ENCODE measurements at regions not wholly inside any gene's neighbourhood (a gene's known extent, or its start where the extent isn't known, plus 50 kb on each side); places are given as distances from the start of the nearest gene placed in this dataset.

DNA sequence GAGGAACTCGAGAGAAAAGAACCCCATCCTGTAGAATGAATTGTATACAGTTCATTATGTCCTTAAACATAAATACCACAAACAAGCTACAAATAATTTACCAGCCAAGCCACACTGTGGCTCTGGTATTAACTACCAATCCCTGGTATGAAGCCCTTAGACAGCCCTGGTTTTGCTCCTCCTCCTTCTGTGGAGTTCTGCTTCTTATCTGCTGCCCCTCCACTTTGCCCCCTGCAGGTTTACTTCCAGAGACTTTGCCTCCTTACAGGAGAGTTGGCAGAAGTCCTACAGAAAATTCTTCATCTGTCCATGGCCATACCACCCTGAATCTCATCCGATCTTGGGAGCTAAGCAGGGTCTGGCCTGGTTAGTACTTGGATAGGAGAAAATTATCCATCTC is 219.8 kb downstream of the ACTL7B start:
- H2AFZ ChIP-seq (ENCODE audit: insufficient read depth, low read depth, low read length, poor library complexity, severe bottlenecking) = no peak overlapping the region
- no peak for TF ChIP-seq EZH2 (IDR thresholded peaks at IDR 0.05; ENCODE audit: borderline replicate concordance, insufficient read depth, low read depth, low read length, poor library complexity, severe bottlenecking)
- TF ChIP-seq, protein P1, sequence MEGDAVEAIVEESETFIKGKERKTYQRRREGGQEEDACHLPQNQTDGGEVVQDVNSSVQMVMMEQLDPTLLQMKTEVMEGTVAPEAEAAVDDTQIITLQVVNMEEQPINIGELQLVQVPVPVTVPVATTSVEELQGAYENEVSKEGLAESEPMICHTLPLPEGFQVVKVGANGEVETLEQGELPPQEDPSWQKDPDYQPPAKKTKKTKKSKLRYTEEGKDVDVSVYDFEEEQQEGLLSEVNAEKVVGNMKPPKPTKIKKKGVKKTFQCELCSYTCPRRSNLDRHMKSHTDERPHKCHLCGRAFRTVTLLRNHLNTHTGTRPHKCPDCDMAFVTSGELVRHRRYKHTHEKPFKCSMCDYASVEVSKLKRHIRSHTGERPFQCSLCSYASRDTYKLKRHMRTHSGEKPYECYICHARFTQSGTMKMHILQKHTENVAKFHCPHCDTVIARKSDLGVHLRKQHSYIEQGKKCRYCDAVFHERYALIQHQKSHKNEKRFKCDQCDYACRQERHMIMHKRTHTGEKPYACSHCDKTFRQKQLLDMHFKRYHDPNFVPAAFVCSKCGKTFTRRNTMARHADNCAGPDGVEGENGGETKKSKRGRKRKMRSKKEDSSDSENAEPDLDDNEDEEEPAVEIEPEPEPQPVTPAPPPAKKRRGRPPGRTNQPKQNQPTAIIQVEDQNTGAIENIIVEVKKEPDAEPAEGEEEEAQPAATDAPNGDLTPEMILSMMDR (IDR thresholded peaks at IDR 0.05) = no peak
- no peaks in the 10 kb centered on the region for H4K20me1 ChIP-seq (ENCODE audit: control insufficient read depth, insufficient read depth, low read length, poor library complexity, severe bottlenecking)
- H3K4me3 ChIP-seq (ENCODE audit: control extremely low read depth in 1 of 5, extremely low read depth in 1 of 5, insufficient read depth in 1 of 5, low read depth in 2 of 5, low read length in 4 of 5) = no peak overlapping the region
- intact Hi-C loops (cut with micrococcal nuclease) = no loop called here
- no peak overlapping the region for H3K4me3 Mint-ChIP-seq
- H3K9me3 Mint-ChIP-seq (ENCODE audit: insufficient read depth) = no peaks in the 10 kb centered on the region
- H3K27ac ChIP-seq (ENCODE audit: low read length in 2 of 2) = no peak overlapping the region
- H3K27me3 Mint-ChIP-seq = peaks cover 4% of the 10 kb centered on the region
- H3K4me1 Mint-ChIP-seq = peaks cover 3% of the 10 kb centered on the region
- DNase-seq = no peak
- no peaks in the 10 kb centered on the region for H3K9me3 ChIP-seq (ENCODE audit: control extremely low read depth in 1 of 3, control insufficient read depth in 2 of 3, insufficient read depth in 1 of 3, low read length in 2 of 3)
- H3K27me3 ChIP-seq (replicated peaks in 1 of 4; ENCODE audit: control extremely low read depth in 1 of 4, control insufficient read depth in 3 of 4, insufficient read depth in 4 of 4, low read length in 3 of 4) = no peaks in the 10 kb centered on the region
- H3K27ac Mint-ChIP-seq = no peak overlapping the region
- H3K9ac ChIP-seq (ENCODE audit: low read length) = no peak overlapping the region
- H3K79me2 ChIP-seq (ENCODE audit: control insufficient read depth, insufficient read depth, low read length) = no peaks in the 10 kb centered on the region
- no peak for ATAC-seq (ENCODE audit: low read depth)
- WGBS (ENCODE audit: insufficient coverage) = no CpG with 5 or more reads among the region's 2 CpGs
- no peaks in the 10 kb centered on the region for H3K4me1 ChIP-seq (ENCODE audit: control insufficient read depth in 2 of 2, insufficient read depth in 2 of 2, low read length in 2 of 2)
- CTCF ChIA-PET = no interaction called here
- no peak overlapping the region for H3K4me2 ChIP-seq (replicated peaks; ENCODE audit: low read depth, low read length, poor library complexity, severe bottlenecking)
- no peaks in the 10 kb centered on the region for H3K36me3 ChIP-seq (replicated peaks in 1 of 2; ENCODE audit: control extremely low read depth in 1 of 2, control insufficient read depth in 1 of 2, extremely low read depth in 1 of 2, insufficient read depth in 2 of 2, low read length in 1 of 2)
- POLR2A ChIA-PET = no interaction called here

DNA sequence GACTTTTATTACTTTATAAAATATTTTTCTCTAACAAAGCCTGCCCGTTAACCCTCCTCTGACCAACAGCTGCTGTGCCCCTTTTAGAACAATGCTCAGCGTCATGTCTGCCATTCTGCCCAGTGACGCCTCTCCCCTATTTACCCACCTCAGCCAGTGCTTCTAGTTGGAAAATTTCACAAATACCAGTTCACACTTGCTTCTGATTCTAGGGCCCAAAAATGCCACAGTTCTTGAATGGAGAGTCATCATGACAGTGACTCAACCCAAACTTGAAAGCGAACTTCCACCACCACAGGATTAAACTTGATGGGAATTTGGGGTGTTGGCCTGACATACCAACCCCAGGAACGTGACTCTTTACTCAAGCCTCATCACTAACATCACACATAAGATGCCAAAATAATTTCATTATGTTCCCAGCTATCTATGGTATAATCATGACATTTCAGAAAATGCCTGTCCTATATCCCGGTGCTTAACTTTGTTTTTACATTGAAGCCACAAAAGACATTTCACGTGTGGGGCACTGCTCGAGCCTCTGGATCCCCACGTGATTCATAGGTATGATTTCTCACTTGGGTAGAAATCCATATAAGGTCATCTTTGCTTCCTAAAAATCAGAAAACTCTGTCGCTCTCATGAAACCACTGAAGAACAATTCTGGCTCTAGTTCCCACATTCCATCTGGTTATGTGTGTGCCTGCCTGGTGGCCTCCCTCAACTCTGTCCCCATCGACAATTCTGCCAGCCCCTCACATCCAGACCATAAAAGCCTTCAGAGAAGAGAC is 220.9 kb downstream of the ACTL7B start:
- peaks cover 0 to 6% (median 0%) of the 10 kb centered on the region in 3 donors for H3K9me3 ChIP-seq (ENCODE audit: control extremely low read depth in 1 of 3, control insufficient read depth in 2 of 3, insufficient read depth in 1 of 3, low read length in 2 of 3)
- no peaks in the 10 kb centered on the region for H3K4me1 ChIP-seq (ENCODE audit: control insufficient read depth in 2 of 2, insufficient read depth in 2 of 2, low read length in 2 of 2)
- H3K4me1 Mint-ChIP-seq = no peaks in the 10 kb centered on the region
- no peak overlapping the region for H3K4me3 ChIP-seq (ENCODE audit: control extremely low read depth in 1 of 5, extremely low read depth in 1 of 5, insufficient read depth in 1 of 5, low read depth in 2 of 5, low read length in 4 of 5)
- H3K9ac ChIP-seq (ENCODE audit: low read length) = no peak overlapping the region
- ChIA-PET POLR2A (no interaction called here), CTCF (no interaction called here)
- H3K4me3 Mint-ChIP-seq = no peak overlapping the region
- WGBS (ENCODE audit: insufficient coverage) = 87% methylated on average over 9 of the region's 11 CpGs
- no peaks in the 10 kb centered on the region for H3K9me3 Mint-ChIP-seq (ENCODE audit: insufficient read depth)
- no peaks in the 10 kb centered on the region for H3K27me3 Mint-ChIP-seq
- no peak for ATAC-seq (ENCODE audit: low read depth)
- H2AFZ ChIP-seq (ENCODE audit: insufficient read depth, low read depth, low read length, poor library complexity, severe bottlenecking) = no peak overlapping the region
- no peaks in the 10 kb centered on the region for H3K36me3 ChIP-seq (replicated peaks in 1 of 2; ENCODE audit: control extremely low read depth in 1 of 2, control insufficient read depth in 1 of 2, extremely low read depth in 1 of 2, insufficient read depth in 2 of 2, low read length in 1 of 2)
- no peaks in the 10 kb centered on the region for H3K79me2 ChIP-seq (ENCODE audit: control insufficient read depth, insufficient read depth, low read length)
- H3K27me3 ChIP-seq (replicated peaks in 1 of 4; ENCODE audit: control extremely low read depth in 1 of 4, control insufficient read depth in 3 of 4, insufficient read depth in 4 of 4, low read length in 3 of 4) = no peaks in the 10 kb centered on the region
- H3K4me2 ChIP-seq (replicated peaks; ENCODE audit: low read depth, low read length, poor library complexity, severe bottlenecking) = no peak overlapping the region
- intact Hi-C loops (cut with micrococcal nuclease) = no loop called here
- no peaks in the 10 kb centered on the region for H4K20me1 ChIP-seq (ENCODE audit: control insufficient read depth, insufficient read depth, low read length, poor library complexity, severe bottlenecking)
- TF ChIP-seq EZH2 (IDR thresholded peaks at IDR 0.05; ENCODE audit: borderline replicate concordance, insufficient read depth, low read depth, low read length, poor library complexity, severe bottlenecking) = no peak
- TF ChIP-seq, protein P1 (IDR thresholded peaks at IDR 0.05) = no peak
- no peak for DNase-seq
- no peak overlapping the region for H3K27ac Mint-ChIP-seq
- no peak overlapping the region for H3K27ac ChIP-seq (ENCODE audit: low read length in 2 of 2)

Data from B cell (primary cell).